ENCODE measurements at regions not wholly inside any gene's neighbourhood (a gene's known extent, or its start where the extent isn't known, plus 50 kb on each side); places are given as distances from the start of the nearest gene placed in this dataset.

DNA sequence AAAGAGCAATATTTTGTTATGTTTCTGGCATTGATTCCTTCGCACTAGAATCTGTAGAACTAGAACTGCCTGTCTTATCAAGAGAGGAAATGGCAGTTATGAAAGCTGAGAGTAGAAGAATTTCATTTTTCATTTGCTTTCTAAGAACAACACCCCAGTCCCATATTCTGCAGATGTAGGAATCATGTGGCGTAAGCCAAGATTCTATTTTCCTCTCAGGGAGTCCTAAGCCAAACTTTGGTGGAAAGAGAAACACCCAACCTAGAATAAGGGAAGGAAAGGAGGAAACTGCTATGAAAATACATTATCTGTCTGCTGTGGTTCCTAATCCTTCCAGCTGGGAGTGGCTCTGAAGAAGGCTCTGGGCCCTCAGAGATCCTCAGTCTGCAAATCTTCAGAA is 1176.9 kb upstream of the C9orf72 start:
- H3K36me3 ChIP-seq: no peaks in the 10 kb centered on the region
- DNase-seq: no peak
- intact Hi-C loops (cut with DNase I): no loop called here
- TF ChIP-seq, protein P1, sequence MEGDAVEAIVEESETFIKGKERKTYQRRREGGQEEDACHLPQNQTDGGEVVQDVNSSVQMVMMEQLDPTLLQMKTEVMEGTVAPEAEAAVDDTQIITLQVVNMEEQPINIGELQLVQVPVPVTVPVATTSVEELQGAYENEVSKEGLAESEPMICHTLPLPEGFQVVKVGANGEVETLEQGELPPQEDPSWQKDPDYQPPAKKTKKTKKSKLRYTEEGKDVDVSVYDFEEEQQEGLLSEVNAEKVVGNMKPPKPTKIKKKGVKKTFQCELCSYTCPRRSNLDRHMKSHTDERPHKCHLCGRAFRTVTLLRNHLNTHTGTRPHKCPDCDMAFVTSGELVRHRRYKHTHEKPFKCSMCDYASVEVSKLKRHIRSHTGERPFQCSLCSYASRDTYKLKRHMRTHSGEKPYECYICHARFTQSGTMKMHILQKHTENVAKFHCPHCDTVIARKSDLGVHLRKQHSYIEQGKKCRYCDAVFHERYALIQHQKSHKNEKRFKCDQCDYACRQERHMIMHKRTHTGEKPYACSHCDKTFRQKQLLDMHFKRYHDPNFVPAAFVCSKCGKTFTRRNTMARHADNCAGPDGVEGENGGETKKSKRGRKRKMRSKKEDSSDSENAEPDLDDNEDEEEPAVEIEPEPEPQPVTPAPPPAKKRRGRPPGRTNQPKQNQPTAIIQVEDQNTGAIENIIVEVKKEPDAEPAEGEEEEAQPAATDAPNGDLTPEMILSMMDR (IDR thresholded peaks at IDR 0.05): no peak
- TF ChIP-seq POLR2A (IDR thresholded peaks at IDR 0.05): no peak
- 85 to 96% methylated on average over 2 of the region's 2 CpGs for WGBS, 2 donors
- H3K4me3 ChIP-seq: no peak overlapping the region
- no peaks in the 10 kb centered on the region for H3K27me3 ChIP-seq
- H3K4me1 ChIP-seq: no peaks in the 10 kb centered on the region
- H3K9me3 ChIP-seq: no peaks in the 10 kb centered on the region
- H3K27ac ChIP-seq: no peak overlapping the region

DNA sequence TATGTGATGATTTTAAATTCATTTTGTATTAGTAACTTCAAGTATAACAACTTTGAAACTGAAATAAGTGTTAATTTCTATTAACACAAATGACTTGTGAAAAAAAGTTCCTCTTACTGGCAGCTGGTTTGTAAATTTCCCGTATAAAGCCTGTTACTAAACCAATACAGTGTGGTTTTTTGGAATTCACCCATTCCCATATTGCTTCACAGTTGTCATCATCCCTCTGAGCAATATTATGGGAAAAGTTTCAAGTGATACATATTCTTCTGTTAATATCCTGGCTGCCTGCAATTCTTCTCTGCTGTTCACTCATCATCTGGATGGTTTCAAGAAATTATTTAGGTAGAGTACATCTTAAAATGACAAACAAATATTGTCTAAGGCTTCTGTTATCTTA is 1185.1 kb upstream of the C9orf72 start:
- TF ChIP-seq POLR2A (IDR thresholded peaks at IDR 0.05): no peak
- TF ChIP-seq, protein P1 (IDR thresholded peaks at IDR 0.05): no peak
- Histone ChIP-seq H3K9me3 (no peaks in the 10 kb centered on the region), H3K4me1 (no peaks in the 10 kb centered on the region), H3K27me3 (no peaks in the 10 kb centered on the region), H3K4me3 (no peak overlapping the region), H3K27ac (no peak overlapping the region), H3K36me3 (no peaks in the 10 kb centered on the region)
- WGBS, 2 donors: 20 to 28% methylated on average over 1 of the region's 1 CpG
- no peak for DNase-seq
- intact Hi-C loops (cut with DNase I): no loop called here

GRCh38 chr9:28758971-28759370 is 1185.7 kb upstream of the C9orf72 start:
- WGBS, 2 donors: 47 to 60% methylated on average over 1 of the region's 1 CpG
- Histone ChIP-seq H3K27ac (no peak overlapping the region), H3K27me3 (no peaks in the 10 kb centered on the region), H3K4me3 (no peak overlapping the region), H3K4me1 (no peaks in the 10 kb centered on the region), H3K9me3 (no peaks in the 10 kb centered on the region), H3K36me3 (no peaks in the 10 kb centered on the region)
- DNase-seq: no peak
- intact Hi-C loops (cut with DNase I): no loop called here
- TF ChIP-seq, protein P1 (IDR thresholded peaks at IDR 0.05): no peak
- TF ChIP-seq POLR2A (IDR thresholded peaks at IDR 0.05): no peak

- TF ChIP-seq, protein P1 (IDR thresholded peaks at IDR 0.05): no peak
- Histone ChIP-seq H3K27me3 (no peaks in the 10 kb centered on the region), H3K36me3 (no peaks in the 10 kb centered on the region), H3K9me3 (no peaks in the 10 kb centered on the region), H3K4me1 (no peaks in the 10 kb centered on the region), H3K27ac (no peak overlapping the region), H3K4me3 (no peak overlapping the region)
- DNase-seq: no peak
- 68 to 75% methylated on average over 1 of the region's 1 CpG for WGBS, 2 donors
- intact Hi-C loops (cut with DNase I): no loop called here
Observed at GRCh38 chr9:28762167-28762566, 1188.9 kb upstream of the C9orf72 start.

- intact Hi-C loops (cut with DNase I): no loop called here
- 81% methylated on average over 1 of the region's 1 CpG for WGBS, 2 donors
- Histone ChIP-seq H3K4me1 (no peaks in the 10 kb centered on the region), H3K27me3 (no peaks in the 10 kb centered on the region), H3K36me3 (no peaks in the 10 kb centered on the region), H3K9me3 (no peaks in the 10 kb centered on the region), H3K27ac (no peak overlapping the region), H3K4me3 (no peak overlapping the region)
- DNase-seq: no peak
- TF ChIP-seq POLR2A (IDR thresholded peaks at IDR 0.05): no peak
- TF ChIP-seq, protein P1 (IDR thresholded peaks at IDR 0.05): no peak
Observed at GRCh38 chr9:28764532-28764931, 1191.3 kb upstream of the C9orf72 start.
